Peyer's patch (tissue), 4 donors: ENCODE measurements at regions not wholly inside any gene's neighbourhood (a gene's known extent, or its start where the extent isn't known, plus 50 kb on each side); places are given as distances from the start of the nearest gene placed in this dataset.

Source experiments
- DNase-seq, 3 donors: peaks; one replicate each; pipeline ENCODE4 v3.0.0-alpha.2; 2017 to 2019
- H3K27ac ChIP-seq, 4 donors: fragments of 200-600 bp; sonication (generic); one replicate each; pipeline ENCODE4 v1.5.1; 2016 to 2019
- H3K27me3 ChIP-seq, 2 donors: fragments of 200-600 bp; sonication (generic); one replicate each; pipeline ENCODE4 v1.5.1; 2019
- H3K36me3 ChIP-seq, 3 donors: fragments of 200-600 bp; sonication (generic); one replicate each; pipeline ENCODE4 v1.5.1; 2016 to 2019
- H3K4me1 ChIP-seq, 4 donors: fragments of 200-600 bp; sonication (generic); one replicate each; pipeline ENCODE4 v1.5.1; 2016 to 2019
- H3K4me3 ChIP-seq, 4 donors: fragments of 200-600 bp; sonication (generic); 1 replicate in 3 of 4; 2 replicates in 1 of 4; pipeline ENCODE4 v1.5.1; 2016 to 2019; ENCODE audit warnings: mild to moderate bottlenecking in 1 of 4
- H3K9me3 ChIP-seq, 4 donors: fragments of 200-600 bp; sonication (generic); one replicate each; pipeline ENCODE4 v1.5.1; 2016 to 2019; ENCODE audit warnings: mild to moderate bottlenecking in 1 of 4
- POLR2A ChIP-seq, 2 donors: fragments of 450-650 bp; IDR thresholded peaks; one replicate each; pipeline ENCODE4 v1.5.1; 2017; ENCODE audit warnings: antibody characterized with exemption in 2 of 2, mild to moderate bottlenecking in 2 of 2, moderate library complexity in 2 of 2
- TF ChIP-seq, protein P1 (sequence below), 6 experiments: fragments of 450-650 bp in 4 of 6; fragments of 200-600 bp in 2 of 6; sonication (generic) in 1 of 6; IDR thresholded peaks; one replicate each; pipeline ENCODE4 v1.5.1; 2017 to 2019; ENCODE audit warnings: antibody characterized with exemption in 6 of 6, mild to moderate bottlenecking in 3 of 6, moderate library complexity in 1 of 6

- no peaks in the 10 kb centered on the region for H3K27me3 ChIP-seq
- no peaks in the 10 kb centered on the region for H3K36me3 ChIP-seq
- H3K4me1 ChIP-seq = no peaks in the 10 kb centered on the region
- H3K27ac ChIP-seq = no peak overlapping the region
- no peaks in the 10 kb centered on the region for H3K9me3 ChIP-seq
- H3K4me3 ChIP-seq = no peak overlapping the region
- no peak for DNase-seq
- no peak for TF ChIP-seq POLR2A (IDR thresholded peaks at IDR 0.05)
- TF ChIP-seq, protein P1, sequence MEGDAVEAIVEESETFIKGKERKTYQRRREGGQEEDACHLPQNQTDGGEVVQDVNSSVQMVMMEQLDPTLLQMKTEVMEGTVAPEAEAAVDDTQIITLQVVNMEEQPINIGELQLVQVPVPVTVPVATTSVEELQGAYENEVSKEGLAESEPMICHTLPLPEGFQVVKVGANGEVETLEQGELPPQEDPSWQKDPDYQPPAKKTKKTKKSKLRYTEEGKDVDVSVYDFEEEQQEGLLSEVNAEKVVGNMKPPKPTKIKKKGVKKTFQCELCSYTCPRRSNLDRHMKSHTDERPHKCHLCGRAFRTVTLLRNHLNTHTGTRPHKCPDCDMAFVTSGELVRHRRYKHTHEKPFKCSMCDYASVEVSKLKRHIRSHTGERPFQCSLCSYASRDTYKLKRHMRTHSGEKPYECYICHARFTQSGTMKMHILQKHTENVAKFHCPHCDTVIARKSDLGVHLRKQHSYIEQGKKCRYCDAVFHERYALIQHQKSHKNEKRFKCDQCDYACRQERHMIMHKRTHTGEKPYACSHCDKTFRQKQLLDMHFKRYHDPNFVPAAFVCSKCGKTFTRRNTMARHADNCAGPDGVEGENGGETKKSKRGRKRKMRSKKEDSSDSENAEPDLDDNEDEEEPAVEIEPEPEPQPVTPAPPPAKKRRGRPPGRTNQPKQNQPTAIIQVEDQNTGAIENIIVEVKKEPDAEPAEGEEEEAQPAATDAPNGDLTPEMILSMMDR (IDR thresholded peaks at IDR 0.05) = no peak
Measured at GRCh38 chr1:177596485-177596884, 373.4 kb downstream of the SEC16B start.

DNA sequence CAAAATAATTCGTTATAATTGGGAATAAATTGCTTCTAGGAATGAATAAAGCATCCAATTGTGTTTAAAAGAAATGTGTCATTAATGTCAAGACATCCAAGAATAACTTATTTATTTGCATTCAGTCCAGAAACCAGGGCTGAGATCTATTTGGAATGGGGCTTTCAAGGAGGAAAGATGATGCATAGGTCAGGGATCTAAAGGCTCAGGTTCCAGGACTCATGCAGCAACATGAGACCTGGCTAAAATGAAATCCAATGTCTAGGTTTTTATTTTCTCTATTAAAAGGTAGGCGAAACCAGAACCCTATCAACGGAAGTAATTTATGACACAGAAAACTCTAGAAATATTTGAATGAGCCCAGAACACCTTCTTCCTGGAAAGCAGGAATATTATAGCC is 376.8 kb downstream of the SEC16B start:
- Histone ChIP-seq H3K27me3 (no peaks in the 10 kb centered on the region), H3K4me1 (no peaks in the 10 kb centered on the region), H3K27ac (no peak overlapping the region), H3K9me3 (no peaks in the 10 kb centered on the region), H3K4me3 (no peak overlapping the region), H3K36me3 (no peaks in the 10 kb centered on the region)
- TF ChIP-seq, protein P1 (IDR thresholded peaks at IDR 0.05) = no peak
- no peak for TF ChIP-seq POLR2A (IDR thresholded peaks at IDR 0.05)
- no peak for DNase-seq

GRCh38 chr1:177592624-177593023 is 377.2 kb downstream of the SEC16B start:
- no peak for TF ChIP-seq POLR2A (IDR thresholded peaks at IDR 0.05)
- TF ChIP-seq, protein P1 (IDR thresholded peaks at IDR 0.05) = no peak
- DNase-seq = no peak
- no peak overlapping the region for H3K4me3 ChIP-seq
- no peak overlapping the region for H3K27ac ChIP-seq
- no peaks in the 10 kb centered on the region for H3K27me3 ChIP-seq
- no peaks in the 10 kb centered on the region for H3K36me3 ChIP-seq
- no peaks in the 10 kb centered on the region for H3K4me1 ChIP-seq
- H3K9me3 ChIP-seq = no peaks in the 10 kb centered on the region

- Histone ChIP-seq H3K36me3 (no peaks in the 10 kb centered on the region), H3K4me1 (no peaks in the 10 kb centered on the region), H3K4me3 (no peak overlapping the region), H3K9me3 (no peaks in the 10 kb centered on the region), H3K27ac (no peak overlapping the region), H3K27me3 (no peaks in the 10 kb centered on the region)
- no peak for DNase-seq
- TF ChIP-seq, protein P1 (IDR thresholded peaks at IDR 0.05) = no peak
- no peak for TF ChIP-seq POLR2A (IDR thresholded peaks at IDR 0.05)
Measured at GRCh38 chr1:177591155-177591554, 378.7 kb downstream of the SEC16B start.

DNA sequence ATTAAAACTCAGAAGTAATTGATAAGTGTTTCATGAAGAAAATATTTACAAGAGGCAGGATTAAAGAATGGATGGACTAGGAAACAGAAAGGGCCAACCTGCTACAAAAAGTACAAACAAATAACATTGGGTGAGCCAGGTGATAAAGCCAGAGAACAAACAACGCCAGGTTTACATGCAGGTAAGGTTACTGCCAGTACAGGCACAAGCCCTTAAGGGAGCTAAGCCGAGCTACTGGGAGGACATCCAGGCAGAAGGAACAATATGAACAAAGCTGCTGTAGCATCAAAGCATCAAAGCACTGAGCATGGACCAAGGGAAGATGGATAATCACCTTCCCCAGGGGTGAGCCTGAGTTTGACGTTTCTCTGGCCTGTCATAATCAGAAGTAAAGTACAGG is 380.7 kb downstream of the SEC16B start:
- no peak overlapping the region for H3K27ac ChIP-seq
- H3K4me1 ChIP-seq = peaks cover 0 to 3% (median 0%) of the 10 kb centered on the region in 4 donors
- no peaks in the 10 kb centered on the region for H3K27me3 ChIP-seq
- H3K9me3 ChIP-seq = no peaks in the 10 kb centered on the region
- TF ChIP-seq, protein P1 (IDR thresholded peaks at IDR 0.05) = no peak
- no peak for TF ChIP-seq POLR2A (IDR thresholded peaks at IDR 0.05)
- DNase-seq = no peak
- H3K36me3 ChIP-seq = no peaks in the 10 kb centered on the region
- no peak overlapping the region for H3K4me3 ChIP-seq

GRCh38 chr1:177586429-177586828 is 383.4 kb downstream of the SEC16B start:
- DNase-seq = no peak
- Histone ChIP-seq H3K4me3 (no peak overlapping the region), H3K36me3 (no peaks in the 10 kb centered on the region), H3K4me1 (peaks cover 0 to 3% (median 0%) of the 10 kb centered on the region in 4 donors), H3K27ac (no peak overlapping the region), H3K9me3 (no peaks in the 10 kb centered on the region), H3K27me3 (no peaks in the 10 kb centered on the region)
- TF ChIP-seq POLR2A (IDR thresholded peaks at IDR 0.05) = no peak
- TF ChIP-seq, protein P1 (IDR thresholded peaks at IDR 0.05) = no peak
